GM12878 (cell line): ENCODE measurements at regions not wholly inside any gene's neighbourhood (a gene's known extent, or its start where the extent isn't known, plus 50 kb on each side); places are given as distances from the start of the nearest gene placed in this dataset.

Source experiments
- CHD4 ChIP-seq: fragments of 200-600 bp; sonication (generic); IDR thresholded peaks from 2 replicates; pipeline ENCODE4 v1.6.1; 2016; ENCODE audit warnings: mild to moderate bottlenecking
- DPF2 ChIP-seq: fragments of 450-650 bp; IDR thresholded peaks from 2 replicates; pipeline ENCODE4 v1.6.1; 2017; ENCODE audit warnings: mild to moderate bottlenecking
- EP300 ChIP-seq, 2 experiments: fragments of 150-350 bp in 1 of 2; IDR thresholded peaks; 2 replicates each; pipeline ENCODE4 v1.6.1; 2011 to 2012; ENCODE audit warnings: low read depth in 2 of 2, low read length in 2 of 2, borderline replicate concordance in 1 of 2, improper control_type of control experiment in 1 of 2, inconsistent platforms in 1 of 2; ENCODE audit not compliant: control insufficient read depth in 1 of 2
- FOXM1 ChIP-seq: IDR thresholded peaks from 2 replicates; pipeline ENCODE4 v1.6.1; 2012; ENCODE audit warnings: low read depth, mild to moderate bottlenecking, inconsistent platforms, low read length, moderate library complexity
- IKZF1 ChIP-seq: fragments of 450-650 bp; conservative IDR thresholded peaks from 2 replicates; pipeline ENCODE4 v1.6.1; 2017; ENCODE audit warnings: antibody characterized with exemption, mild to moderate bottlenecking
- SREBF2 ChIP-seq: IDR thresholded peaks from 2 replicates; pipeline ENCODE4 v1.6.1; 2012; ENCODE audit warnings: mild to moderate bottlenecking, low read length
- ZNF622 ChIP-seq: fragments of 450-650 bp; IDR thresholded peaks from 2 replicates; pipeline ENCODE4 v1.6.1; 2017; ENCODE audit warnings: mild to moderate bottlenecking, inconsistent platforms
- ZSCAN29 ChIP-seq: fragments of 450-650 bp; IDR thresholded peaks from 2 replicates; pipeline ENCODE4 v1.6.1; 2017; ENCODE audit warnings: mild to moderate bottlenecking, moderate library complexity
- ZZZ3 ChIP-seq: IDR thresholded peaks from 2 replicates; pipeline ENCODE4 v1.6.1; 2011; ENCODE audit warnings: low read depth; ENCODE audit not compliant: control insufficient read depth, insufficient read length
- TF ChIP-seq, protein P1 (sequence below): fragments of 450-650 bp; IDR thresholded peaks from 2 replicates; pipeline ENCODE4 v1.6.1; 2018; ENCODE audit warnings: mild to moderate bottlenecking, low read depth, moderate library complexity; ENCODE audit not compliant: partially characterized antibody
- TF ChIP-seq, protein P2 (sequence below): fragments of 450-650 bp; IDR thresholded peaks from 2 replicates; pipeline ENCODE4 v1.6.1; 2017; ENCODE audit warnings: antibody characterized with exemption, mild to moderate bottlenecking, moderate library complexity
- TF ChIP-seq, protein P3 (sequence below): fragments of 450-650 bp; IDR thresholded peaks from 2 replicates; pipeline ENCODE4 v1.6.1; 2017; ENCODE audit warnings: borderline replicate concordance
- TF ChIP-seq, protein P4 (sequence below): fragments of 450-650 bp; IDR thresholded peaks from 2 replicates; pipeline ENCODE4 v1.6.1; 2016; ENCODE audit warnings: mild to moderate bottlenecking
- TF ChIP-seq, protein P5 (sequence below): IDR thresholded peaks from 2 replicates; pipeline ENCODE4 v1.6.1; 2012; ENCODE audit warnings: improper control_type of control experiment, low read depth, low read length; ENCODE audit not compliant: insufficient replicate concordance

DNA sequence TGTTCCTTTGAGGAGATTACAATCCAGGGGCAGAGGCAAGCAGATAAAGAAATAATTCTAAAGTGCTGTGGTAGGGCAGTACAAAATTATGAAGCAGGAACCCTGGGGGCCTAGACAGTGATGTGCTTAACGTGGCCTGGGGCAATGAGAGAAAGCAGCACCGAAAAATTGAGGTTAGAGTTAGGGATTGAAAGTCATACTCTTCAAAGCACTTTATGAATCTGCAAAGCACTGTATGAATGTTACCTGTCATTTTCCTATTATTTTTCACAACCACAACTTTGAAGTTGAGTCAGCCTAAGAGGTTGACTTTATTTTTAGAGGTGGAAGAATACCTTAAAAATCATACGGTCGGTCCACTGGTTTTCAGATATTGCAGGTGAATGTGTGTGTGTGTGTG lies 183.4 kb upstream of the NFIA start (continued):
- TF ChIP-seq, protein P1, sequence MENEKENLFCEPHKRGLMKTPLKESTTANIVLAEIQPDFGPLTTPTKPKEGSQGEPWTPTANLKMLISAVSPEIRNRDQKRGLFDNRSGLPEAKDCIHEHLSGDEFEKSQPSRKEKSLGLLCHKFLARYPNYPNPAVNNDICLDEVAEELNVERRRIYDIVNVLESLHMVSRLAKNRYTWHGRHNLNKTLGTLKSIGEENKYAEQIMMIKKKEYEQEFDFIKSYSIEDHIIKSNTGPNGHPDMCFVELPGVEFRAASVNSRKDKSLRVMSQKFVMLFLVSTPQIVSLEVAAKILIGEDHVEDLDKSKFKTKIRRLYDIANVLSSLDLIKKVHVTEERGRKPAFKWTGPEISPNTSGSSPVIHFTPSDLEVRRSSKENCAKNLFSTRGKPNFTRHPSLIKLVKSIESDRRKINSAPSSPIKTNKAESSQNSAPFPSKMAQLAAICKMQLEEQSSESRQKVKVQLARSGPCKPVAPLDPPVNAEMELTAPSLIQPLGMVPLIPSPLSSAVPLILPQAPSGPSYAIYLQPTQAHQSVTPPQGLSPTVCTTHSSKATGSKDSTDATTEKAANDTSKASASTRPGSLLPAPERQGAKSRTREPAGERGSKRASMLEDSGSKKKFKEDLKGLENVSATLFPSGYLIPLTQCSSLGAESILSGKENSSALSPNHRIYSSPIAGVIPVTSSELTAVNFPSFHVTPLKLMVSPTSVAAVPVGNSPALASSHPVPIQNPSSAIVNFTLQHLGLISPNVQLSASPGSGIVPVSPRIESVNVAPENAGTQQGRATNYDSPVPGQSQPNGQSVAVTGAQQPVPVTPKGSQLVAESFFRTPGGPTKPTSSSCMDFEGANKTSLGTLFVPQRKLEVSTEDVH = no peak
- 0 out of 2 replicates have a peak, but pooled peaks have one; percentile 33 for TF ChIP-seq DPF2
- no peak for TF ChIP-seq ZZZ3
- peak; percentile 79; the same call in 1 of the 2 replicates for TF ChIP-seq FOXM1
- TF ChIP-seq, protein P2, sequence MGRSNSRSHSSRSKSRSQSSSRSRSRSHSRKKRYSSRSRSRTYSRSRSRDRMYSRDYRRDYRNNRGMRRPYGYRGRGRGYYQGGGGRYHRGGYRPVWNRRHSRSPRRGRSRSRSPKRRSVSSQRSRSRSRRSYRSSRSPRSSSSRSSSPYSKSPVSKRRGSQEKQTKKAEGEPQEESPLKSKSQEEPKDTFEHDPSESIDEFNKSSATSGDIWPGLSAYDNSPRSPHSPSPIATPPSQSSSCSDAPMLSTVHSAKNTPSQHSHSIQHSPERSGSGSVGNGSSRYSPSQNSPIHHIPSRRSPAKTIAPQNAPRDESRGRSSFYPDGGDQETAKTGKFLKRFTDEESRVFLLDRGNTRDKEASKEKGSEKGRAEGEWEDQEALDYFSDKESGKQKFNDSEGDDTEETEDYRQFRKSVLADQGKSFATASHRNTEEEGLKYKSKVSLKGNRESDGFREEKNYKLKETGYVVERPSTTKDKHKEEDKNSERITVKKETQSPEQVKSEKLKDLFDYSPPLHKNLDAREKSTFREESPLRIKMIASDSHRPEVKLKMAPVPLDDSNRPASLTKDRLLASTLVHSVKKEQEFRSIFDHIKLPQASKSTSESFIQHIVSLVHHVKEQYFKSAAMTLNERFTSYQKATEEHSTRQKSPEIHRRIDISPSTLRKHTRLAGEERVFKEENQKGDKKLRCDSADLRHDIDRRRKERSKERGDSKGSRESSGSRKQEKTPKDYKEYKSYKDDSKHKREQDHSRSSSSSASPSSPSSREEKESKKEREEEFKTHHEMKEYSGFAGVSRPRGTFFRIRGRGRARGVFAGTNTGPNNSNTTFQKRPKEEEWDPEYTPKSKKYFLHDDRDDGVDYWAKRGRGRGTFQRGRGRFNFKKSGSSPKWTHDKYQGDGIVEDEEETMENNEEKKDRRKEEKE = no peak
- TF ChIP-seq ZNF622 = no peak
- TF ChIP-seq CHD4 = no peak
- TF ChIP-seq SREBF2 = no peak
- TF ChIP-seq, protein P3, sequence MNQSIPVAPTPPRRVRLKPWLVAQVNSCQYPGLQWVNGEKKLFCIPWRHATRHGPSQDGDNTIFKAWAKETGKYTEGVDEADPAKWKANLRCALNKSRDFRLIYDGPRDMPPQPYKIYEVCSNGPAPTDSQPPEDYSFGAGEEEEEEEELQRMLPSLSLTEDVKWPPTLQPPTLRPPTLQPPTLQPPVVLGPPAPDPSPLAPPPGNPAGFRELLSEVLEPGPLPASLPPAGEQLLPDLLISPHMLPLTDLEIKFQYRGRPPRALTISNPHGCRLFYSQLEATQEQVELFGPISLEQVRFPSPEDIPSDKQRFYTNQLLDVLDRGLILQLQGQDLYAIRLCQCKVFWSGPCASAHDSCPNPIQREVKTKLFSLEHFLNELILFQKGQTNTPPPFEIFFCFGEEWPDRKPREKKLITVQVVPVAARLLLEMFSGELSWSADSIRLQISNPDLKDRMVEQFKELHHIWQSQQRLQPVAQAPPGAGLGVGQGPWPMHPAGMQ = no peak
- TF ChIP-seq, protein P4, sequence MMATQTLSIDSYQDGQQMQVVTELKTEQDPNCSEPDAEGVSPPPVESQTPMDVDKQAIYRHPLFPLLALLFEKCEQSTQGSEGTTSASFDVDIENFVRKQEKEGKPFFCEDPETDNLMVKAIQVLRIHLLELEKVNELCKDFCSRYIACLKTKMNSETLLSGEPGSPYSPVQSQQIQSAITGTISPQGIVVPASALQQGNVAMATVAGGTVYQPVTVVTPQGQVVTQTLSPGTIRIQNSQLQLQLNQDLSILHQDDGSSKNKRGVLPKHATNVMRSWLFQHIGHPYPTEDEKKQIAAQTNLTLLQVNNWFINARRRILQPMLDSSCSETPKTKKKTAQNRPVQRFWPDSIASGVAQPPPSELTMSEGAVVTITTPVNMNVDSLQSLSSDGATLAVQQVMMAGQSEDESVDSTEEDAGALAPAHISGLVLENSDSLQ = no peak
- no peak for TF ChIP-seq ZSCAN29
- TF ChIP-seq EP300 (IDR thresholded peaks at IDR 0.05; ENCODE audit: borderline replicate concordance in 1 of 2, control insufficient read depth in 1 of 2, low read depth in 2 of 2, low read length in 2 of 2) = peak in 1 of 2 experiments; percentile 79; a peak in 2 of 4 replicates
- TF ChIP-seq, protein P5, sequence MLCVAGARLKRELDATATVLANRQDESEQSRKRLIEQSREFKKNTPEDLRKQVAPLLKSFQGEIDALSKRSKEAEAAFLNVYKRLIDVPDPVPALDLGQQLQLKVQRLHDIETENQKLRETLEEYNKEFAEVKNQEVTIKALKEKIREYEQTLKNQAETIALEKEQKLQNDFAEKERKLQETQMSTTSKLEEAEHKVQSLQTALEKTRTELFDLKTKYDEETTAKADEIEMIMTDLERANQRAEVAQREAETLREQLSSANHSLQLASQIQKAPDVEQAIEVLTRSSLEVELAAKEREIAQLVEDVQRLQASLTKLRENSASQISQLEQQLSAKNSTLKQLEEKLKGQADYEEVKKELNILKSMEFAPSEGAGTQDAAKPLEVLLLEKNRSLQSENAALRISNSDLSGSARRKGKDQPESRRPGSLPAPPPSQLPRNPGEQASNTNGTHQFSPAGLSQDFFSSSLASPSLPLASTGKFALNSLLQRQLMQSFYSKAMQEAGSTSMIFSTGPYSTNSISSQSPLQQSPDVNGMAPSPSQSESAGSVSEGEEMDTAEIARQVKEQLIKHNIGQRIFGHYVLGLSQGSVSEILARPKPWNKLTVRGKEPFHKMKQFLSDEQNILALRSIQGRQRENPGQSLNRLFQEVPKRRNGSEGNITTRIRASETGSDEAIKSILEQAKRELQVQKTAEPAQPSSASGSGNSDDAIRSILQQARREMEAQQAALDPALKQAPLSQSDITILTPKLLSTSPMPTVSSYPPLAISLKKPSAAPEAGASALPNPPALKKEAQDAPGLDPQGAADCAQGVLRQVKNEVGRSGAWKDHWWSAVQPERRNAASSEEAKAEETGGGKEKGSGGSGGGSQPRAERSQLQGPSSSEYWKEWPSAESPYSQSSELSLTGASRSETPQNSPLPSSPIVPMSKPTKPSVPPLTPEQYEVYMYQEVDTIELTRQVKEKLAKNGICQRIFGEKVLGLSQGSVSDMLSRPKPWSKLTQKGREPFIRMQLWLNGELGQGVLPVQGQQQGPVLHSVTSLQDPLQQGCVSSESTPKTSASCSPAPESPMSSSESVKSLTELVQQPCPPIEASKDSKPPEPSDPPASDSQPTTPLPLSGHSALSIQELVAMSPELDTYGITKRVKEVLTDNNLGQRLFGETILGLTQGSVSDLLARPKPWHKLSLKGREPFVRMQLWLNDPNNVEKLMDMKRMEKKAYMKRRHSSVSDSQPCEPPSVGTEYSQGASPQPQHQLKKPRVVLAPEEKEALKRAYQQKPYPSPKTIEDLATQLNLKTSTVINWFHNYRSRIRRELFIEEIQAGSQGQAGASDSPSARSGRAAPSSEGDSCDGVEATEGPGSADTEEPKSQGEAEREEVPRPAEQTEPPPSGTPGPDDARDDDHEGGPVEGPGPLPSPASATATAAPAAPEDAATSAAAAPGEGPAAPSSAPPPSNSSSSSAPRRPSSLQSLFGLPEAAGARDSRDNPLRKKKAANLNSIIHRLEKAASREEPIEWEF = no peak
- TF ChIP-seq IKZF1 = no peak
